NCI-H1417 (cell line): ENCODE measurements at regions not wholly inside any gene's neighbourhood (a gene's known extent, or its start where the extent isn't known, plus 50 kb on each side); places are given as distances from the start of the nearest gene placed in this dataset.
"Not testable (repeated sequence)": the region's sequence is repeated elsewhere in the genome, so short reads cannot be mapped to it uniquely, and the experiment has no call there.

Experiments
- DNase-seq, 3 experiments: peaks; one replicate each; lab custom pipeline; 2025; lab: John Stamatoyannopoulos, UW

DNA sequence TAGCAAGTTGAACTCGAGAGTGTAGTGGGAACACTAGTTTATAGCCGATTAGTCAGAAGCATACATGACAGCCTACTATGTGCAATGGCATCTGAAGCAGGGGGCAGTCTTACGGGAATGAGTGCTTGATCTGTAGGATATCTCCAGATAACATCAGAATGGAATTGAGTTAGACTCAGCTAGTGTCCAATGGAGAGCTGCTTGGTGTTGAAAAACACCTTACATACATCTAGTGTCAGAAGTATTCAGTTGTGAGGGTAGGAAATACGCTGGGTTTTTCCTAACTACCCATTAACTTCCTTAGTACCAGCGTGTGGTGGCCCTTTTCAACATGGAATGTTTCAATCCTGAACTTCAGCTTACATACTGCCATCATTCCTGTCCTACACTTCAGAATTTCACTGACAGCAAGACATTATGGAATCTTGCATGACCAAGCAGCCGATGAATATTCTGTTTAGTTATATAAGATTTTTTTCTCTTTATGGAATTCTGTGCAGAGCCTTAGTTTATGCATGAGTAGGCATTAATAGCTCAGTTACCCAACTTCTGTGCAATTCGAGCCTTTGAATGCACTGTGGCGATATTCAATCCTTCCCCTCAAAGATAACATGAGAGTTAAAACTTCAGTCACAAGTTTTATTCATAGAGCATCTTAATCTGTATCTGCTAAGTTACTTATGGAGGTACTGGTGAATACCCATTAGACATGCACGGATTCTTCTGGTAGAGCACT lies 218.6 kb upstream of the MOCS1 start:
- DNase-seq, result no peak

DNA sequence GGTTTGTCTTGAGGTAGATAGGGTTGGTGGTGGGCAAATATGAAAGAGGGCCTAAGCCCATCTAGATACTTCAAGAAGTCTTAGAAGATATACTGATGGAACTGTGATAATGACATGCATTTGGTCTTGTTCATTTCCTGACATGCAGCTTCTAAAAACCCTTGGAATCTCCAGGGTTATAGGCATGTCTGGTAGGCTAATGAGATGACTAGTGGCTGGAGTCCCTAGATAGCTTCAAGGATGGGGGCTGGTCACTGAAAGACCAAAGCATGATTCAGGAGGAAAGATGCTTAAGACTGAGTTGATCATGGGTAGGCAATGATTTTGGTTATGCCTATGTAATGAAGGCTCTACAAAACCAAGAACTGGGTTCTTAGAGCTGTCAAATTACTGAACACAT lies 217.9 kb upstream of the MOCS1 start:
- no peak for DNase-seq

DNA sequence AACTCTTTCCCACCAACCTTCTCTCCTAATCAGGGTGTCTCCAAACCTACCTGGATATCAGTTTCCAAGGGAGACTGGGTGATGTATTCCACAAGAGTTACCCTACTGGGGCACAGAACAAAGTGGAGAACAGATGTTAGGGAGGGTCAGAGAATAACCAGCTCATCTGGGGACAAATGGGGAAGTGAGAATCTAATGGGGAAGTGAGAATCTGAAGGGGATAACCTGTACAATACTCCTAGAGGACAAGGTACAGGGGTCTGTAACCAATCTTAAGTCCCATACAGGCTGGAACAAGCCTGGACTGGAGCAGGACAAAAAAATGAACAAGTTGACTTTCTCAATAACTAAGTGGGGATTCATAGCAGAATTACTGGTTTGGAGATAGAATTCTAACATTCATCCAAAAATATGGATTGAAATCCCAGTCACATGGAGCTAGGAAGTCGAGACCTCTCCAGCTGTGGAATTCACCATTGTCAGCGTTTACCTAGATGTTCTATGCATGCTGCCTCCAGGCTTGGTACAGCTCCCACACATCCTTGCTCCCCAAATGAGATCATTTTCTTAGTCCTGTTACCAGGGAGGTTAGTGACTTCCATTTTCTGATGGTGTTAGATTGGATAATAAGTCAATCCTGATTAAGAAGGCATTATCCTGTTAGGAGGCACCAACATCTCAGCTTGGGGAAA lies 214.8 kb upstream of the MOCS1 start:
- DNase-seq, result no peak

DNA sequence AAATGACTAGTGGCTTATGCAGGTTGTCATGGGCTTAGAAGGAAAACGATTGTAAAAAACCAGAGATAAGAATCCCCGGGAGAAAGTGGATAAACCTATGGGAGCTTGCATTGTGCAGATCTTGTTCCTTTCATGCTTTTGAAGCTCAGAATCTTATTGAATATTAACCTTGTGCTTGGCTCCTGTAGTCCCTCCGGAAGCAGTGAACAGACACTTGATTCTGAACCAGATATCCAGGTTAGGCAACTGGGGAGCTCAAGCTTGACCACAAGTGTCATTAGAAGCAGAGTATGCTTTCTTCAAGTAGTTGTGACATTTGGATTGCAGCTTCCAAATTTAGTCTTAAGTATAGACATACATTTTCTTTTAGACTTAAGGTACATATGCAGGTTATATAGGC lies 212.6 kb upstream of the MOCS1 start:
- no peak for DNase-seq

DNA sequence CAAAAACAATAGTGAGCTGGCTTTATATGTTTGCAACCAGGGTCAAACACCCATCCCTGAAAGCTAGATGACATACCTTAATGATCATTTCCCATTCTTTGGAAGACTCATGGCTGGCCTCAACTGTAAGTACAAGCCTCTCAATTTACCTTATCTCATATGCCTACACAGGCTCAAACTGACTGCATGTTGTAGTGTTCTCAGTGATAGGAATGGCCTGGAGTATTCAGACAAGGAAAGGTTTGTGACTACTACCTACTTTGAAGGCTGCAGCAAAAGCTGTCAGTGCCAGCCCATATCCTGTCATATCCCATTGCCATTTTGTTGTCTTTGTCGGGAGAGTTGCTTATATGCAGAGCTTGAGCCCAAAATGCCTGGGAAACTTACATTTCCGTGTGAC lies 205.2 kb upstream of the MOCS1 start:
- DNase-seq, result no peak

DNA sequence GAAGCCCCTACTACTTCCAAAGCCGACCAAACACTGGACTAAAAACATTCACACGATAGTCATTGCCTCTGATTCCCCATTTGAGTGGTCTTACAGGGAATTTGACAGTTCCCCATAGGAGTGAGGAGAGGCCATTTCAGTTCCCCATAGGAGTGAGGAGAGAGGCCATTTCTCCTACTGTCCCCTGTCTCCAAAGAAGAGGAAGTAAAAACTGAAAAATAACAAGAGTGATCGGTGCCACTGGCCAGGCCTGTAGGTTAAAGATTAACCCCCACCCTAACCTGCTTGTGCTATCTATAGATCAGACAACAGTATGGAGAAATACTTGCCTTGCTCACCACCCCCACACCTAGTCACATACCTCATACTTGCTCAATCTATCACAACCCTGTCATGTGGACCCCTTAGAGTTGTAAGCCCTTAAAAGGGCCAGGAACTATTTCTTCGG lies 204.0 kb upstream of the MOCS1 start:
- no peak for DNase-seq

DNA sequence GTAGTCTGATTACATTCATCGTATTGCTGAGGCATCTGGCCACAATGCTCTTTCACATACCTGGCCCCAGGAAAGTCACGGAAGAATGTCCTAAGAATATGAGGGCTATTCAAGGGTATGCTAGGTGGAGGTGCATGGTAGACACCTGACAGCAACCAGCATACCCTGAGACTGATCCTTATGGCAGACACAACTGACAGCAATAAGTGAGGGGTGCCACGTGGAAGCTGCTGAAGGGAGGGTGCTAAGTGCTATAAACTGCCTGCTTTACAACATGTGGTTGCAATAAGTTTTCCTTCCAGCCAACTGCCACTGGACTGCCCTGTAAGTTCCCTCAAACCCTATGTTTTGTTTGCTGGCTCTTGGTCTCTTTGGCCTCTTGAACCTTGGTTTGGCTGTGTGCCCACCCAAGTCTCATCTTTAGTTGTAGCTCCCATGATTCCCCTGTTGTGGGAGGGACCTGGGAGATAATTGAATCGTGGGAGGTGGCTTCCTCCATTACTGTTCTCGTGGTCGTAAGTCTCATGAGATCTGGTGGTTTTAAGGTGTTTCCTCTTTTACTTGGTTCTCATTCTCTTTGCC lies 201.3 kb upstream of the MOCS1 start:
- no peak for DNase-seq

DNA sequence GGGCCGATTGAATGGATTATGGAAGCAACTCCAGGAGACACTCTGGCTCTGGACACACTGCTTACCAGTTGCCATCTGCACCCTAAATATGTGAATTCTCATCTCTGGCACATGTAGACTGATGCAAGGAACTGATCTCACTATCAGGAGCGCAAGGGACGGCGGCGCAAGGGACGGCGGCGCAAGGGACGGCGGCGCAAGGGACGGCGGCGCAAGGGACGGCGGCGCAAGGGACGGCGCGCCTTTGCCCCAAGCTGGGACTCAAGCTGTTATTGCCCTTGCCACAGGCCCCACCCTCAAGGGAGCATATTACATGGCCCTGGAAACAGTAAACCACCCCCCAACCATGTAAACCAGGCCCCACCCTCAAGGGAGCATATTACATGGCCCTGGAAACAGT lies 199.7 kb upstream of the MOCS1 start:
- not testable (repeated sequence) for DNase-seq

DNA sequence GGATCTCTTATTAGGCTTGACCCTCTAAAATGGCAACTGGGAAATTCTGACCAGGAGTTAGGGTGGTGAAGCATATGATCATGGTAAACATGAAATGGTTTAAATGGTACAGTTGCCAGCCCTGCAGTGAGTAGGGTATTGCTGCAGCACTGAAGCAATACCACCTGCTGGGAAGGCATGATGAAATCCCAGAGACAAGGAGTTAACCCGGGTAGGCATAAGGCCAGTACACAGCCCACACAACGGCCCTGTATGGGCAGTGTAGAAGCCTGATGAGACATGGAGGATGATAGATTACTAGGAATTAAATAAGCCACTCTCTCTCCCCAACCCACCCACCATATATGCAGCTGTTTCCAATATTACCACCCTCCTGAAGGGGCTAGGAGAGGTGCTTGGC lies 197.4 kb upstream of the MOCS1 start:
- DNase-seq, result no peak

DNA sequence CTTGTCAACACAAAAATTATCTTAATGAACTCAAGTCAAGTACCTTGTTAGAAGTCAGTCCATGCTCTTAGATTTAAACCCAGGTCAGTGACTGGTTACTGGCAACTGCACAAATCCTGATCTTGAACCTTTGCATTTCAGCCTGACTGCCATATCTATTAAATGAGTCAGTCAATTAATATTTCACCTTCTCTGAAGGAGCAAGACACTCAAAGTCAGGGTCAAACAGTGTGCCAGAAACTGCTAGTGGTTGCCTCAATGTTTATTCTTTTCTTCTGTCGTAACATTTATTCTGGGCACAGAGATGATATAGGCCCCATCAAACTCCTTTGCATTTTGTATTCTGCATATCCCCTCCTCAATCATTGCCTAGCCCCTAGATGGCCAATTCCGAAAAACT lies 193.9 kb upstream of the MOCS1 start:
- no peak for DNase-seq

DNA sequence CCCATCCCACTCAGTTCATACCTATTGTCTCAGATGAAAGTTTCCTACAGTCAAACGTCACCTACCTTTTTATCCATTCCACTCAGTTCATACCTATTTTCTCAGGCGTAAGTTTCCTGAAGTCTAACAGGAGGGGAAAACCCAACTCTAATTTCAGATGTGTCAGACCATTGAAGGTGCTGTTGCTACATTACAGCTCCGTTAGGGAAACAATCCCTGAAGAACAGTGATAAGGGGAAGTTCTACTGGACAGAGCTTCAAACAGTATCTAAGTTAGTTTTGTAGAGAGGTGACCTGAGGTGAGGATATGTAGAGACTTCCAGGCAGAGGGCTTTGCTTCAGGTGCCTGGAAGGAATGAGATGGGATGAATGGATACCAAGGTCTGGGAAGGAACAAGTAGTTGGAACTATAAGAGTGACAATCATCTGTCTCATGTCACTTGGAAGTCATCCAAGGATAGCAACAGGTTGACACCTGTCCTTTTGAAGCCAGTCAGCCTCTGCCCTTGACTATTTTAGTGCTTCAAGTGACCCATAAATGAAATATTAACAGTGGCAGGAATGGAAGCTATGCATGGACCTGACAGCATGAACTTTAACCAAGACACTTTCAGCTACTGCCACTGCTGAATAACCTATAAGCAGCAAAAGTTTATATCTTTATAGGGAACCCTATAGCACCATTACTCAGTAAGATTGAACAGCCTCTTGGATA lies 191.6 kb upstream of the MOCS1 start:
- DNase-seq, result no peak

DNA sequence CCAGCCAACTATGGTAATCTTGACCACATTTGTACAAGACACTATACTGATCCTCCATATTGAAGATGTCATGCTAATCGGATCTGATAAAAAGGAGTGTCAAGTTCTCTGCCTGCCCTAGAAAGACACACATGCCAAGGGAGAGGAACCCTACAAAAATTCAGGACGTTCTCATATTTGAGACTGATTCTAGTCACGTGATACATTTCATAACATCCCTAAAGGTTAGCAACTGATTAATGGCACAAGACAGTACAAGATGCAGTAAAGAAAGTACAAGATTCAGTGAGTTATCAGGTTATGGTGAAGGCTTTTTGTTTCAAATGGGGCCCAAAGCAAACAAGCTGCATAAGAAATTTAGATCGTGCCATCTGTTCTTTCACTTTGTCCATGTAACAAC lies 190.7 kb upstream of the MOCS1 start:
- DNase-seq, result no peak

DNA sequence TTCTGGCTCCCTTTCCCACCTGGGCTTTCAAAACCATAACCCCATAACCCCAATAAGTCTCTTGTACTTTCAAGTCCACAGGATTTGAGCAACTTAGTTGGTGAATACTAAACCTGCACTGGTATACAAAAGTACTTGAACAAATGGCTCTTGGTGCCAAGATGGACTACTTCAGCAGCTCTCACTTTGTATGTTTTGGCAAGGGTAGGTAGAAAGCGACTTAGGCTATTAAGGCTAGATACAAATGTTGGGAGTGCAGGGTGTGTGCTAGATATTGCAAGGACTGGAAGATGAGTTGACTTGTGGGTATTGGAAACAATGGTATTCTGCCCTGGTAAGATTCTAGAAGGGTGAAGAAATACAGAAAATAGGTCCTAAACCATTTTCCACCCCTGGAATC lies 182.6 kb upstream of the MOCS1 start:
- DNase-seq, result no peak

DNA sequence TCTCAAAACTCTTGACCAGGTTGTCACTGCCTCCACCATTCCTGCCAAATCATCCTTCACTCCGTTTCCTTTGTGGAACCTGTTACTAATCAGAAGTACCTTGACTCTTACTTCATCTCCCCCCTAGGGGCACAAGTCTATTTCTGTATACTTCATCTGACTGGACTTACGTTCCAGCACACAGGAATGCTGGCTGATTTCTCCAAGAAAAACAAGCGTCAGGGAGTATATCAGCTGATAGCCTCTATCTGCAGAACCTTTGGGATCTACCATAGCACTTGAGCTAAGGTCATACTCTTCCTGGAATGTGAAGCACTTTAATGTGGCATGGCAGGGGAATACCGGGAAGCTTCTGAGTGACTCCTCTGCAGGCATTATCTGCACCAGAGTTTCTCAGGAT lies 178.1 kb upstream of the MOCS1 start:
- DNase-seq, result no peak

DNA sequence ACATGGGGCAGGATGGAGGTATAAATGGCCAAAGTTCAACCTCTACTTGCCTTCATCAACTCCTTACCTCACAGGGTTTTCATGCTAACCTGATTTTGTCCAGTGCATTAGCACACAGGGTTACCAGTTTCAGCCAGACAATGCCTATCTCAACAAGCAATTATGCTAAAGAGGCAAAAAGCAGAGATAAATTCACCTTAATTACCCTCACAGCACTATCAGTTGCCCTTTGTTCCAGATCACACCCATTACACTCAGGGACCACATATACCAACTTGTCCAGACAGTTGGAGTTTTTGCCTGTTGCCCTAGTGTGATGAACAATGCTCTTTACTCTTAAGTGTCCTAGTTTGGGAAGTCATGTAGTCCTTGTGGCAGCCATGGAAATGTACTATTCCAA lies 174.5 kb upstream of the MOCS1 start:
- DNase-seq, result no peak

DNA sequence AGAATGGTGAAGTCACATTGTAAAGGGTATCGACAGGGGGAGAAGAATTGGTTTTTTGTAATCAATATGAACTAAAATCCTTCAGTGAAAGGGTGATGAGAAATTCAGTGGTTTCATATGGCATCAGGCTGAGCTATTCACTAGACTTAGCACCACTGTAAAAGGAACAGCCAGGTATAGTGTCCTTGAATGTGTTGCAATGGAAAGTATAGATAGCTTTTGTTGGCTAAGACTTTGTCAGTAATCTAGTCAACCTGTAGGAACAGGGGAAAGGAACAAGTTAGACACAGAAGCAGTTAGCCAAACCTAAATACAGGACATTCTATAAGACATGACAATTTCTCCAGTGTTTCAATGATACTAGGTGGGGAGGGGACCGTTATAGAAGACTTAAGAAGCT lies 172.6 kb upstream of the MOCS1 start:
- no peak for DNase-seq

DNA sequence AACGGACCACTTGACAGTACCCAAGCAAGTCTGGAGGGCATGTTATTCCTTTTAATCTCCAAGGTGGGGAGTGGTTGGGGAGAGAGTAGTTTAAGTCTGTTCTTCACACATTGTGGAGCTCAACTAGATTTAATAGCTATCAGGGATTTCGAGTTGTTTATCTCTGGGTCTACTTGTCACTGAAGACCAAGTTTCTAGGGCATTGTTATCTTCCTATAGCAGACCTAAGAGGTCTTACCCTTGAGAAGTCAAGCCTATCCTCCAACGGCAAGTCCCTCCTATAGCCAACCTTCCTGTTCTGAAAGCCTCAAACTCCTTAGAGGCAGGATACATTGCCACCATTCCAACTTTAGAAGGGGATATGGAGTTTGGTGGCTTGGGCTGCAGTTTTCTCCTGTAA lies 164.5 kb upstream of the MOCS1 start:
- DNase-seq, result no peak

DNA sequence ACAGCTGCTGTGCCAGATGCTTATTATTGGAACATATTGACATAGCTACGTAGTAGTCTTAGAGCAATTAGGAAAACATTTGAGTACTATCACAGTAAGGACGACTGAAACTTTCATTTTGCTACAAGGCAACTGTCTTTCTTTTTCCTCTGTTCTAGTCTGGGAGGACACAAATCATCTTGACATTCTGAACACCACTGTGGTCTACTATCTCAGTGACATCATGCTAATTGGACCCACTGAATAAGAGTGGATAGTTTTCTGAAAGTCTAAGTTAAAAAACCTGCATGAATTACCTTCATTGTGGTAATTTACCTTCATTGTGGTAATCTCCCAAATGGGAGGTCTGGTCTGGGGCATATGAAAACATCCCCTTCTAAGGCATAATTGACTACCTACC lies 163.3 kb upstream of the MOCS1 start:
- DNase-seq, result no peak

DNA sequence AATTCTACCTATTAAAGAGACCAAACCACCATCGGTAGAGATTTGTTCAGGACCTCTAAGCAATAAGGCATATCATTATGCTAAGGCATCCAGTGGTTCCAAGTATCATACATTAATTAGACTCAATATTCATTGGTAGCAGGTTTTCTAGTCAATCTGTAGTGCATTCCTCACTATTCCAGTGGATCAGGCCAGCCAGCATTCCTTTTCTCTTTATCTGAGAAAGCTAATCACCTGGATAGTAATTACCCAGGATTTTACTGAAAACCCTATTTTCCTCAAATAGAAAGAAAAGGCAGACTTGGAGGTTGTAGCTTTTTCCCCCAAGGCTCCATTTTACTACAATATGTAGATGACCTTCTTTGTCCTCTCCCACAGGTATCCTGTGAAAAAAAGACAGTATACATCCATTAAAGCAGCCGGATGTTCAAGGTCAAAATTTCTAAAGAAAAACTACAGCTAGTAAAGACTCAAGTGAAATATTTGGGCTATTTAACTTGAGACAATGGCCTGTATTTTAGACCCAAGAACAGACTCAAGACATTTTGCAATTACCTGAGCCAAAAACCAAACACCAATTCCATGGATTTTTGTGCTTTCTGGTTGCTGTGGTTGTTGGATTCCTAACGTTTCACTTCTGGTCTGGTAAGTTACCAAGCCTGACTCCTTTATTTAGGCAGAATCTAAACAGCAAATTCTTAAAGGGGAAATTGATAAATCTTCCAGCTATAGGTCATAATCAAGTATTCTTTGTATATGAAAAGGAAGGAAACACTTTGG lies 149.1 kb upstream of the MOCS1 start:
- no peak for DNase-seq

DNA sequence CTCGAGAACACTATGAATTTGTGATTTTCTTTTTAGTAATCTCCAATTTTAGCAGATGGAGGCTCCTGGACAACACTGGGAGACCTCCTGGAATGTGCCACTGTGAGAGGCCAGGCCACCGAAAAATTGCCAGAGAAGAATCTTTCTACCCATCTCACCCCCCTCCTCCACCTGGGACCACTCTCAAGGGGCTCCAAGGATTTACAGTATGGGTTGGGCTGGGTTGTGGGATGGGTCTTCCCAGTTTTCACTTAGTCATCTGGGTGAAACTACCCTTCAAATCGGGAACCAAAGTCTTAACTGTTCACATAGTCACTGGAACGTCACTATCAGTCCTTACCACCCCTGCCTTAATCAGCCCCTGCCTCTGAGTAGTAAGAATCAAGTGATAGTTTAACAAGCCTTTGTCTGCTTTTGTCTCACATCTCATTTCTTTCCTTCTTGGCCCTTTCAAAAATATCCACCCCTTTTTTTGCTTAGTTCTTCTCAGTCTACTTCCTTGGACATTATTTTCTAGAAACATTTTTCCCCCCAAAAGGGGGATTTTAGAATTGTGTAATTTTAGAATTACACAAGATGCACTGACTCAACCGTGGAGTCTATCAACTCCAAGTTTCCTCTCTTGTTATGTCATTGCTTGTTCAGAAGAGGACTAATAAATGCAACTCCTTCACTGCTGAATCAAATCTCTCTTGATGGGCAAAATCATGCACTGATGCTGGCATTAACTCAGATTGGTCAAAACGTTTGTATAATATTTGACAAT lies 148.2 kb upstream of the MOCS1 start:
- DNase-seq, result no peak

DNA sequence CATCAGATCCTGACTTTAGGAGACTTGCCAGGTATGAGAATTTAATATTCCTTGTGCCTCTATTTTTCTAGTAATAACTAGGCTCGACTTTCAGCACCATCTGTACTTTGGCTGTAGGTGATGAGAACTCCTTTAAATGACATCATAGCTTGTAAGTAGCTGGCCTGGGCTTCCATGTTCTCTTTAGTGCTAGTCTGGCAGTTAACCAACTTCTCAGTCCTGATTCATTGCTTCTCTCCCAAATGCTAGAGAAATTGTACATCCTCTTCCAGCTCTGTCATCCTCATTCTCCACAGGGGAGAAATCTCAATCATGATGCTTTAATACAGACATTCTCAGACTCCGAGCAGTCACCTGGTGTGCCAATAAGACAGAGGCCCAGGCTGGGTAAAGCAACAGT lies 143.5 kb upstream of the MOCS1 start:
- no peak for DNase-seq
